Smooth muscle cell of the brain vasculature (primary cell): ENCODE measurements at regions not wholly inside any gene's neighbourhood (a gene's known extent, or its start where the extent isn't known, plus 50 kb on each side); places are given as distances from the start of the nearest gene placed in this dataset.
"Not testable (repeated sequence)": the region's sequence is repeated elsewhere in the genome, so short reads cannot be mapped to it uniquely, and the experiment has no call there.

Source experiments
- DNase-seq: peaks from one replicate; pipeline ENCODE4 v3.0.0-alpha.2; 2012; ENCODE audit warnings: low read depth, low spot score

DNA sequence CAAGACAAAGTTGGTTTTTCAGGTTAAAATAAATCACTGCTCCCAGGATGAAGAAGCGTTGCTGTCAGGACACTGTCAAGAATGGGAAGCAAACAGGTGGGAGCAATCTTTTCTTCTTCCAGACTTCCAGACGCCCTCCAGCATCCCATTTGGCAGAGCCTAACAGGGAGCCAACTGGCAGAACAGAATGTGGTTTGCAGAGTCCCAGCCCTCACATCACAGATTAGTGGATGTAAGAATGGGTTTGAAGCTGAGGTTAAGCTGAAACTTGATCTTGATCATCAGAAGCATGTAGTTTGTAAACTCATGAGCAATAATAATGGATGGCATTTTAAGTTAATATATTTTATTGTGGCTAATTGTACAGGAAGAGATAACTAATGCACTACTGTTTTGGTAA is 636.4 kb downstream of the SLC6A15 start:
- DNase-seq: no peak

DNA sequence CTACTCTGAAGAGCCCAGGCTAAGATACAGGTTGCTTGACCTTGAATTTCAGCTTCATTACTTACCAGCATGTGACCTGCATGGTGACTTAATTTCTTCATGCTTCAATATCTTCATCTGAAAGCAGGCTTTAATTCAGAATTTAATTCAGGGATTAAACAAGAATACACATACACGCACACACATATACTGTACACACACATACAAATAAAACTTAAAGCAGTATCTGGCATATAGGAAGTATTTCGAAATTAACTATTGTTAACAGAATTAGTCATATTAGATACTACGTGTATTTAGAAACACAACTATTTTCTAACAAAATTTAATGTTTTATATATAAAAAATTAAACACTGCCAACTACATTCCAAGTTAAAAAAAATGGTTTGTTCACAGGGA is 640.3 kb downstream of the SLC6A15 start:
- no peak for DNase-seq

DNA sequence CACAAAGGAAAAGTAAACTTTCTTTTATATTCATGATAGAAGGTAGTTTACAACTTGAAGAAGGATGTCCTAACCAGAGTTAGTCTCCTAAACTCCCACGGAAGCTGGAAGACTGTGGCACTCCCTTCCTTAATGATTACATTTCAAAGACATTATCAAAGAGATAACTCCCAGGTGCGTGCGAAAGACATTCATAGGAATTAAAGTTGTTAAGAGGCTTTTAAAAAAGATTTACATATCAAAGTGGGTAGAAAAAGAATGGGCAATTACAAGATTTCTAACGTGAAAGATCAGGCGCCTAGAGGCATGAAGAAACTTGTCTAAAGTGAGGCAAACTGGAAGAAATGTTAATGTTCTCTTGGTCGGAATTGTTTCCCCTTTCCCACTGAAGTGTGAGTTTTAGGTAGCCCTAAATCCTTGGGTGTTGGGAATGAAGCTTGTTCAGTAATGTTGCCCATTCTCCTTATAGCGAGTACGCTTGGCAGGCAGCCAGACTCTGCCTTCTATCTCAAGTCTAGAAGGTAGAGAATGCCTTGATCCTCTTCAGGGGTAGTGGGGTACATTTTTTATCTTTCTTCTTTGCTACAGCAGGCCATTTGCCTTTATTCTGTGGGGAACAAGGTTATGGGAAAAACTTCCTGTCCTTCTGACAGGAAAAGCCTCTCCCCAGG is 642.0 kb downstream of the SLC6A15 start:
- no peak for DNase-seq

DNA sequence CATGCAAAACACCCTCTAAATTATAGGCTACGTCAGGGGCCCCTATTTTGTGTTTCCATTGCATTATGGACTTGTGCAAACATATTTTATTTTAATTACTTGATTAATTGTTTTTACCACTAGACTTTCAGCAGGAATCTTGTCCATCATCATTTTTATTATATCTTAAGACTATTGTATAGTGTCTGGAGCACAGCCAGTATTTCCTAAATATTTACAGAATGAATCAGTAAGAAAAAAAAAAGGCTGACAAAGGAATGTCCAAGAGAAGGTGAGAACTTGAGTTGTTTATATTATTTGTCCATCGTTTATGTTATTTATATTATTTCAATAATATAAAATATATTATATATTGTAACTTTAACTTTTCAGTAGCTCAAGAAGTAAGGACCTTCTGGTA is 664.7 kb downstream of the SLC6A15 start:
- no peak for DNase-seq

DNA sequence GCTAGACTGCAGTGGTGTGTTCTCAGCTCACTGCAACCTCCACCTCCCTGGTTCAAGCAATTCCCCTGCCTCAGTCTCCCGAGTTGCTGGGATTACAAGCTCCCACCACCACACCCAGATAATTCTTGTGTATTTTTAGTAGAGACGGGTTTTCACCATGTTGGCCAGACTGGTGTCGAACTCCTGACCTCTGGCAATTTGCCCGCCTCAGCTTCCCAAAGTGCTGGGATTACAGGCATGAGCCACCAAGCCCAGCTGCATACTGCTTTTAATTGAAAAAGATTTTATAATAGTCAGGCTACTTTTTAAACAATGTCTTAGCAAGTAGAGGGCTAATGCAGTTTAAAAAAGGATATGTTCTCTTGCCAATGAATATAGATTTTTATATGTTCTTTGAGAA is 668.9 kb downstream of the SLC6A15 start:
- DNase-seq: no peak

DNA sequence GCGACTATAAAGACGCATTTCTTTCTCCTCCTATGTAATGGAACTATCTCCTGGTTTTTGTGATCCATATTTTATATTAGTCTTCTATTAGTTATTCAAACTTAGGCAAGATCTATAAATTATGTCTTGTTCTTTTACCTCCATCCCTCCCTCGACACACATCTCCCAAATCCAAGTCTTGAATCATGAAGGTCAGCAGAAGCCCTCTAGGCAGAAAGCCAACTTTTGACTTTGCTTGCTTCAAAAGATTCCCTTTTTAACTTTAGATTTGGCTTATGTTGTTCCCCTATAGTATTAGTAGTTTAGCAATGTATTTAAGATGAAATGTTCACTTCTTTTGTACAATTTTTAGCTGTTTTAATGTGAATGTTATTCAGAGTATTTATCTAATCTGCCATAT is 689.8 kb downstream of the SLC6A15 start:
- DNase-seq: no peak

DNA sequence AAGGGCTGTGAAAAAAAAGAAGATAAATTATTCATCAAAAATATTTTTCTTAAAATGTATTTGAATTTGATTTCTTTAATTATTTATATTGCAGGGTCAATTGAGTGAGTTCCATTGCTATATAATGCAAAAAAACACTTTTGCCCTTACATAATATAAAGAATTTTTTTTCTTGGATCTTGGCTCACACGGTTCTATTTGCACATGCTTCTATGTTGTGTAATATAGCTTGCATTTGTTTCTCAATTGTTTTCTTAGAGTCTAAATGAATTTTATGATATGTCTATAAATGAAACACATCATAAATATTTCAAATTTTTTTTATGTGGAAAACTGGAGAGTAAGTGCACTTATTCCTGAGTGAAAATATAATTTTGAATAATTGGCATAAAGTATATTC is 694.2 kb downstream of the SLC6A15 start:
- DNase-seq: no peak

DNA sequence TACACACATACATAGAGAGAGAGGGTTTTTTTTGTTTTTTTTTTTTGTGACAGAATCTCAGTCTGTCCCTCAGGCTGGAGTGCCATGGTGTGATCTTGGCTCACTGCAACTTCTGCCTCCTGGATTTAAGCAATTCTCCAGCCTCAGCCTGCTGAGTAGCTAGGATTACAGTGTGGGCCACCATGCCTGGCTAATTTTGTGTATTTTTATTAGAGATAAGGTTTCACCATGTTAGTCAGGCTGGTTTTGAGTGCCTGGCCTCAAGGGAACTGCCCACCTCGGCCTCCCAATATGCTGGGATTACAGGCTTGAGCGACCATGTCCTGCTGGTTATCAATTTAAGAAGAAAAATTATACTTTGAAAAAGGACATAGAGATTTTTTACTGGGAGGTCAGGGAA is 710.6 kb downstream of the SLC6A15 start:
- no peak for DNase-seq

DNA sequence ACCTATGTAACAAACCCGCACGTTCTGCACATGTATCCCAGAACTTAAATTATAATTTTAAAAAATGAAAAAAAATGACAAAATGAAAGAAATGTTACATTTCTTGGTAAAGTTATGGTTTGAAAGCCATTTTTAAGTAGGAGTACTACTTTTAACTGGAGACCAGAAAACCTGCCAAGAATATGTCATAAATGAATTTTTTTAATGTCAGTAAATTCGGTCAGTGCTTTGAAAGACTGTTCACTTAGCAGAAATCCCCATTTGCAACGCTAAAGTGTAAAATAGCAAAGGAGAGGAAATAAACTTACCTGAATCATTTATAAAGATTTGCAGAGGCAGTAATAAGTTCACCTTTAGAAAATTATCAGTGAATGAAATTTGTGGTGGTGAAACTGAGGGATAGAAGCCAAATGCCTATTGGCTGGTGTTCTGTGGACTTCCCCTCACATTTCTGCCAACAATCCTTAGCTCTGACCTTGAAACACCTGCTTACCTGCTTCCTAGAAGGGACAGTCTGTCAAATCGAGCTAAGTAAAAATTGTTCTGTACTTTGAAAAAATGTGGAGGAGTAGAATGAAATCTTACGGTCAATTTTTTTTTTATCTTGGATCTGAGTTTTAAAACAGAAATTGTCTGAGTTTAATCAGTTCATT is 714.2 kb downstream of the SLC6A15 start:
- no peak for DNase-seq

DNA sequence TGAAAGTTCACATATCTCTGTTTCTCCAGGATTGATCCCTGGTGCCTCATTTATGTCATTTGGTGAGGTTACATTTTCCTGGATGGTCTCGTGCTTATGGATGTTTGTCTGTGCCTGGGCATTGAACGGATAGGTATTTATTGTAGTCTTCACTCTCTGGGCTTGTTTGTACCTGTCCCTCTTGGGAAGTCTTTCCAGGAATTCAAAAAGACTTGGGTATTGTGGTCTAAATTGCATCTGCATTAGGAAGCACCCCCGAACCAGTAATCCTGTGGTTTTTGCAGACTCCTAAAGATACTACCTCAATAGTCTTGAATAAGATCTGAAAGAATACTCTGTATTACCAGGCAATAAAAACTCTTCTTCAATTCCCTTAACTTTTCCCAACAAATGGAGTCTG is 720.8 kb downstream of the SLC6A15 start:
- DNase-seq: no peak

DNA sequence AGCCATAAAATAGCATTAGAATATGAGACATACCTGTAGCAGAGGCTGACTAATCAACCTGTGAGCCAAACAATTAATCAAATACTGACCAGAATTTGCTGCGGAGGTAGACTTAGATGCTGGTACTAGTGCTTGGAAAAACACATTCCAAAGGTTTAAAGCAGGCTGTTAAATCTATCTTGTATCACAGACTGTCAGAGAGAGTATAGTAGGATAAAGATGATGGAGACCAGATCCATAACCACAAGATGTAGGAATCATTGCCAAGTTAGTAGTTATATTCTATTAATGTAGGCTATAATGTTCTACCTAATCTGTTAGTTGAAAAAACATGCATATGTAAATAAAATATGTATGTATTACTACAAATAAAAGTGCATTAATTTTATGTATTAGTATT is 726.2 kb downstream of the SLC6A15 start:
- no peak for DNase-seq

DNA sequence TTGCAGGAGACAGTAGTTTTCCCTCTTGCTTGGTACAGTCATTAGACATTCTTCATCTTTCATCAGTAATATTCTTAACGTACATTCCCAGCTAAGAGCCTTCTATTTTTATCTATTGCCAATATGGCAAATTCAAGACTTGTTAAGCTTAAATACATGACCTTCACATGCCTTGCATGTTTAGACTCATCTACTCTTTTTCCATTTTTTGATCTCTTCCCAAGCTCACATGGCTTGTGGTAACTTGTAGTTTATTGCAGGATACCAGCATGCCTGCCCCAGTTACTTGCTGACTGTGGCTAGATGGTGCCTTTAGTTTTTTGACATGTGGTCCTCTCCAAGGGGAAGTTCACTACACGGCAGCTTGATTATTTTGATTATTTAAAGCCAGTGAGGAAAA is 729.0 kb downstream of the SLC6A15 start:
- no peak for DNase-seq

DNA sequence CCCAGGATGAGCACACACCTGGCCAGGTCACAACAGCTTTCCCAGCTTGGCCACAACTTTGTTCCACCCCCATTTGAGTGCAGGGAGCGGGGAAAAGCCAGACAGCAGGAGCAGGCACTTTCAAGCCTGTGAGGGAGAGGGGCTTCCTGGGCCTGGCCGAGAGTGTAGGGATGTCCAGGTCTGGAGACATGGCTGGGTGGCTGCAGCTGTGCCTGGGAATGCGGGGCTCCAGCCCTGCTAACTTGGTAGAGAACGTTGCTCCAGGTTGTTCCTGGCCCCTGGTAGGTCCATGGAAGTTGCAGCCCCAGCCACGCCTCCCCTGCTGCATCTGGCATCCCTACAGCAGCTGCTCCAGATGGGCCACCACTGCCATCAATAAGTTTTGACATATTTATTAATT is 738.5 kb downstream of the SLC6A15 start:
- no peak for DNase-seq

DNA sequence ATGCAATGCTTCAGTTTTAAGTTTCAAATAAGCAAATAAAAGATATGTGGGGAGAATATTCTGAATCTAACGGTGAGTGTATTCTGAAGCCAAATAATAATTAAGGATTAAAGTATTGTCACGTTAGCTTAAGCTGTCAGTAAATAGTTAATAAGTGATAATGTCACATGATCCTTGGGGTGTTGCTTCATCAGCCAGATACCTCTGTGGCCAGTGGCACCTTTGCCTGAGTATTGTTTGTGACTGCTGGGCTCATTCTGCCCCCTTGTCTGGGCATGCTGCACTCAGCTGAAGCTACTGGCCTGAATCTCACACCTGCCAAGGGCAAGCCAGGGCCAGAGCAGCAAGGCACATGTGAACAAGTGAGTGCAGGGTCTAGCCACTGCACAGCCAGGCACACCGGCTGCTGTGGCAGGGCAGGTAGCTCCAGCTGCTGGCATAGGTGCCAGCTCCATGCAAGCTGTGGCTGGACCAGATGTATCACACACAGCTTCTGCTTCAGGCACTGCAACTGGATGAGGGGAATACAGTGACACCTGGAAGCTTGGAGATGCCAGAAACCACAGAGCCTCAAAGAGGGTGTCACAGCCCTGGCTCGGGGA is 739.7 kb downstream of the SLC6A15 start:
- no peak for DNase-seq

DNA sequence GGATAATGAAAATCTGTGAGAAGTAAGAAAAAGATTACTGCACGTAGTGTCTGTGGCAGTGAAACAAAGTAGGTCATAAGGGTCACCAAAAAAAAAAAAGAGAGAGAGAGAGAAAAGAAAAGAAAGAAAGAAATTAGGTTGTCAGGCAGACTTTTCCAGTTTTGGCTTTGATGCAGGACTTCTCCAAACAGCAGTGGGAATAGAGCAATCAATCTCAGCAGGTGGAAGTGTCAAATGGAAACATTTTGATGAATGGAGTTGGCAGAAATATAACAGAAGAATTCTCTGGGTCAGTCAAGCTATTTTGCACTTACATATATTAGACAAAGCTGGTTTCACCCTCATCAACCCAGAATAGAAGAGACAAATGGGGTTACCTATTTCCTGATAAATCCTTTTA is 745.8 kb downstream of the SLC6A15 start:
- no peak for DNase-seq

DNA sequence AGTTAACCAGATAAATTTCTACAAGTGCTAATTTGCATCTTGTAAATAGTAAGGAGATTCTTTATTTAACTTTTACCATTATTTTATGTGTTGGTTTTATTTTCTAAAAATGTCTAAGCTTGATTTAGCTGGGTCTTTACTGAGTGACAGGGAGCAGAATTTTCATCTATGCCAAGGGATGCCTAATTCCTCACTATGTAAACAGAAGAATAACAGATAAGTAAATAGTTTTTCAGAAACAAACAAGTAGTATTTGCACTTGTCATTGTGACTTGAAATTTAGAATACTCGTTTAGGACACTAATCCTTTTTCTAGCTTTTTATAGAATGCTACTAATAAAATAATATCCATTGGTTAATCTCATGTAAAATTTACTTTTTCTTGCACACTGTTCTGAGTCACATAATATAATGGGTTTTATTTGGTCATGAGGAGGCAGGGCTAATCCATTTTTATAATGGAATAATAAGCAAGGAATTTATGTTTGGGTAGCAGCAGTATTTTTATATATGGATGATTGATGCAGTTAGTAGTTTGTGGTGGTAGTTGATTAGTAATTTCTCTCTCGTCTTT is 746.5 kb downstream of the SLC6A15 start:
- no peak for DNase-seq

DNA sequence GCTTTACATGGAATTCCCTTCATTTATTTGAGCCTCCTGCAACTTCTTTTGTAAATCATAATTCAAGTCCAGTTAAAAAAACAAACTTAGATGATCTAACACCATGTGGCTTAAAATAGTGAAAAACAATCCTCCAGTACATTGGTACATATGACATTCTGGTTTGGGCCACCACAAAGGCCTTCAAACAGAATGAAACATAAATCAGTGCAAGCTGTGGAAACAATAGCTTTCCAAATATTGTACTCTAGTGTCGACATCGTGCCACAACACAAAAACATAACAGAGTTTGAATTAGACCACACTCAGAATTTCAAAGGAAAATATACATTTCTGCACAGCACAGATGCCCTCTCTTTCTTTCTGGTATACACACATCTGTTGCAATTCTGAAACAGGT is 751.3 kb downstream of the SLC6A15 start:
- peak; percentile 49 for DNase-seq

DNA sequence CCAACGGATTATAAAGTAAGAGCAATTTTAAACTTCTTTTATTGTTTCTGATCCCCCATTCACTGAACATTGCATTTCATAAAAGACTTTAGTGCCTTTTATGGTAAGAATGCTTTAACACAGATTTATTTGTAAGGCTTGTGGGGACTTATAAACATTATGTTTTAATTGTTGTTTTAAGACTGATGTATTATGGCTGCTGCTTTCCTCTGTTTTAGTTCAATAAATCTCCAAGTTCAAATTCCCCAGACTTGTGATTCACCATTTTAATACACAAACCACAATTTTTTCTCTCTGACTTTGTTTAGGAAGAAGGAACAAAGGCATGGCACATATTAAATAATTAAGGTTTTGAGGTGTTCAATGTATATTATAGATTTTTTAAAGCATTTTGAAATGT is 753.3 kb downstream of the SLC6A15 start:
- no peak for DNase-seq

DNA sequence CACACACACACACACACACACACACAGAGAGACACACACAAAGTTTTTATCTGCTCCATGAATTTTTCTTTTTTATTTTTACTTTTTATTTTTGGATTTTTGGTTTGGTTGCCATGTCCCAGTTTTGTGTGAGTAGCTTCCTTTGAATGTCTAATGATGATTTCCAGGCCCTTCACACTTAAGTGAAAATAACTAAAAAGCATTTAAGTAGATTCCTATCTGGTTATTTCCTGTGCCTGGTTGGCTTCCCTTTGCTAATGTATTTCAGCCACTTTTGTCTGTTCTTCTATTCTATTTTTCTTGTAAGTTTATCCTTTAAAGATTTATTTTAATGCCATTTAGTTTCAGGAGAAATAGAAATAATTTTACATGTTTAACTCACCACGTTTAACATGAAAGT is 755.4 kb downstream of the SLC6A15 start:
- DNase-seq: no peak

DNA sequence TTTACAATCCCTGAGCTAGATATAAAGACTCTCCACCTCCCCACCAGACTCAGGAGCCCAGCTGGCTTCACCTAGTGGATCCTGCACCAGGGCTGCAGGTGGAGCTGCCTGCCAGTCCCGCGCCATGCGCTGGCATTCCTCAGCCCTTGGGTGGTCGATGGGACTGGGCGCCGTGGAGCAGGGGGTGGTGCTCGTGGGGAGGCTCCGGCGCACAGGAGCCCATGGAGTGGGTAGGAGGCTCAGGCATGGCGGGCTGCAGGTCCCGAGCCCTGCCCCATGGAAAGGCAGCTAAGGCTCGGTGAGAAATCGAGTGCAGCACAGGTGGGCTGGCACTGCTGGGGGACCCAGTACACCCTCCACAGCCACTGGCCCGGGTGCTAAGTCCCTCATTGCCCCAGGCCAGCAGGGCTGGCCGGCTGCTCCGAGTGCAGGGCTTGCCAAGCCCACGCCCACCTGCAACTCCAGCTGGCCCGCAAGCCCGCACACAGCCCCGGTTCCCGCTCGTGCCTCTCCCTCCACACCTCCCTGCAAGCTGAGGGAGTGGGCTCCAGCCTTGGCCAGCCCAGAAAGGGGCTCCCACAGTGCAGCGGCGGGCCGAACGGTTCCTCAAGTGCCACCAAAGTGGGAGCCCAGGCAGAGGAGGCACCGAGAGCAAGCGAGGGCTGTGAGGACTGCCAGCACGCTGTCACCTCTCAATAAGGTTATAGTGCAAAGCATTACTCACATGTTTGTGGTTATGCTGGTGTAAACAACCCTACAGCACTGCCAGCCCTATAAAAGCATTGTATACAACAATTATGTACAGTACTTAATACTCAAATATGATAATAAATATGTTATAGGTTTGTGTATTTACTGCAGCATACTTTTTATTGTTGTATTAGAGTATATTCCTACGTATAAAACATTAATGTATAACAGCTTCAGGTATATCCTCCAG is 757.3 kb downstream of the SLC6A15 start:
- not testable (repeated sequence) for DNase-seq

DNA sequence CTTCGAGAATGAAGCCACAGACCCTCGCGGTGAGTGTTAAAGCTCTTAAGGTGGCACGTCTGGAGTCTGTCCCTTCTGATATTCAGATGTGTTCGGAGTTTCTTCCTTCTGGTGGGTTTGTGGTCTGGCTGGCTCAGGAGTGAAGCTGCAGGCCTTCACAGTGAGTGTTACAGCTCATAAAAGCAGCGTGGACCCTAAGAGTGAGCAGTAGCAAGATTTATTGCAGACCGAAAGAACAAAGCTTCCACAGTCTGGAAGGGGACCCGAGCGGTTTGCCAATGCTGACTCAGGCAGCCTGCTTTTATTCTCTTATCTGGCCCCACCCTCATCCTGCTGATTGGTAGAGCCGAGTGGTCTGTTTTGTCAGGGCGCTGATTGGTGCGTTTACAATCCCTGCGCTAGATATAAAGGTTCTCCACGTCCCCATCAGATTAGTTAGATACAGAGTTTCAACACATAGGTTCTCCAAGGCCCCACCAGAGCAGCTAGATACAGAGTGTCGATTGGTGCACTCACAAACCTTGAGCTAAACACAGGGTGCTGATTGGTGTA is 758.1 kb downstream of the SLC6A15 start:
- DNase-seq: not testable (repeated sequence)

DNA sequence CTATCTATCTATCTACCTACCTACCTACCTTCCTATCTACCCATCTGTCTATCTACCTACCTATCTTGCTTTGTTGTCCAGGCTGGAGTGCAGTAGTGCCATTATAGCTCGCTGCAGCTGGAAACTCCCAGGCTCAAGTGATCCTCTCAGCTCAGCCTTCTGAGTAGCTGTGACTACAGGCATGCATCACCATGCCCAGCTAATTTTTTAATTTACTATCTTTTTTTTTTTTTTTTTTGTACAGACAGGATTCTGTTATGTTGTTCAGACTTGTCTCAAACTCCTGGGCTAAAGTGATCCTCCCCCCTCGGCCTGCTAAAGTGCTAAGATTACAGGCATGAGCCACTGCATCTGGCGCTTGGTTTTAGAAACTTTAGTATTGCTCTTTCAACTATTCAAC is 762.4 kb downstream of the SLC6A15 start:
- DNase-seq: no peak
